ENCODE measurements at regions not wholly inside any gene's neighbourhood (a gene's known extent, or its start where the extent isn't known, plus 50 kb on each side); places are given as distances from the start of the nearest gene placed in this dataset.

DNA sequence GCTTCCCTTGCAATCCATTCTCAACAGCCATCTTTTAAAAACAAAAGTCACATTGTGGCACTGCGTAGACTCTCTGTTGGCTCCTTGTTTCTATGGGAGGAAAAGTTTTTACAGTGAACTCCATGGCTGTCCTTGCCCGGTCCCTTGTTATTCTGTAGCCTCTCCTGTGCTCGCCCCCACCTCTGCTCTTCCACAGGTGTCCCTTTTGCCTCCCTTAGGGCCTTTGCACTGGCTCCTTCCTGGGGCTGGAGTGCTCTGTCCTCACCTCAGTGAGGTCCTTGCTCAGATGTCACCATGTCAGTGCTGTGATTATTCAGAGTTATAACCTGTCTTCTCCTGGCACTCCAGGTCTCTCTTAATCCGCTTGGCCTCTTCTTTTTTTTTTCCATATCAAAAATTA is 308.8 kb downstream of the DOCK8 start:
- no peak for ATAC-seq
- Histone ChIP-seq H3K4me3 (replicated peaks in 1 of 3; ENCODE audit: insufficient read depth in 1 of 3, low read depth in 2 of 3, low read length in 3 of 3) (no peak overlapping the region), H4K20me1 (ENCODE audit: insufficient read depth, low read length) (no peaks in the 10 kb centered on the region), H3K36me3 (replicated peaks in 1 of 2; ENCODE audit: control insufficient read depth in 1 of 2, insufficient read depth in 2 of 2, low read length in 2 of 2) (no peaks in the 10 kb centered on the region), H3K27ac (ENCODE audit: extremely low read length, insufficient read depth, low read length) (no peak overlapping the region), H3K27me3 (ENCODE audit: control insufficient read depth in 1 of 2, insufficient read depth in 2 of 2, low read length in 2 of 2) (no peaks in the 10 kb centered on the region), H3K9me3 (ENCODE audit: low read length) (no peaks in the 10 kb centered on the region), H3K79me2 (ENCODE audit: insufficient read depth, low read length) (no peaks in the 10 kb centered on the region), H3K4me1 (ENCODE audit: insufficient read depth, low read length) (peaks cover 7% of the 10 kb centered on the region), H3K9ac (ENCODE audit: insufficient read depth, low read depth, low read length) (no peak overlapping the region), H2AFZ (ENCODE audit: low read length) (no peak overlapping the region), H3K4me2 (ENCODE audit: low read depth, low read length) (no peak overlapping the region)
- FAIRE-seq: no peak
- POLR2A ChIA-PET: no interaction called here
- CTCF ChIA-PET (ENCODE audit: low intra/inter-chr PET ratio, low total read pairs): no interaction called here
- no TSS peak for BruUV-seq (replicated peaks)
- TF ChIP-seq SIX1 (CRISPR knock-in tag; IDR thresholded peaks at IDR 0.05; ENCODE audit: borderline replicate concordance): no peak
- TF ChIP-seq ZNF282 (IDR thresholded peaks at IDR 0.05; ENCODE audit: partially characterized antibody): no peak
- no peak for TF ChIP-seq CBX1 (IDR thresholded peaks at IDR 0.05; ENCODE audit: low read depth)
- TF ChIP-seq KDM5A (IDR thresholded peaks at IDR 0.05; ENCODE audit: borderline replicate concordance, low read length): no peak
- no peak for TF ChIP-seq ZFP1 (CRISPR knock-in tag; IDR thresholded peaks at IDR 0.05)
- TF ChIP-seq TOPORS (CRISPR knock-in tag; IDR thresholded peaks at IDR 0.05): no peak
- DNase-seq (ENCODE audit: low spot score): no peak
- intact Hi-C loops (cut with micrococcal nuclease; ENCODE audit: unreplicated experiment) (no loop called here), in situ Hi-C loops (cut with HindIII; ENCODE audit: extremely low pct_ligation_motif_present, low pct_unique_long_range_greater_than_20kb) (no loop called here)
- 72% methylated on average over 4 of the region's 4 CpGs for WGBS (ENCODE audit: low lambda C conversion rate)

DNA sequence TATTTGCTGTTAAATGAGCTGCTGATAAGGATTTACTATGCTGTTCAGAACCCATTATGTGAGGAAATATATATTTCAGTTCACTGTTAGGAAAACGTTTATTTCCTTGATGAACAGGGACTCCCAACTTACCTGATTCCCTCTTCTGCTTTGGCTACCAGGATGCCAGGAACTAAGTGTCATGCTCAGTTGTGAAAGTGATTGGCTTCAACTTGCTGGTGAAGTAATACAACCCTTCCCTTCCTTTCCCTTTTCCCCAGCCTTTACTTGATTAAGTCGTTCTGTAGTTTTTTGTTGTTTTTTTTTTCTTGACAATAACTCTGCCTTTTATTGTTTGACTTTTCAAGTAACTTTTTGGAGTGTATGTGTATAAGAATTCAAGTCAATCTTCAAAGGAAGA is 309.3 kb downstream of the DOCK8 start:
- ChIA-PET POLR2A (no interaction called here), CTCF (ENCODE audit: low intra/inter-chr PET ratio, low total read pairs) (no interaction called here)
- H3K4me3 ChIP-seq (replicated peaks in 1 of 3; ENCODE audit: insufficient read depth in 1 of 3, low read depth in 2 of 3, low read length in 3 of 3): no peak overlapping the region
- 6% methylated on average over 2 of the region's 2 CpGs for WGBS (ENCODE audit: low lambda C conversion rate)
- no peaks in the 10 kb centered on the region for H3K9me3 ChIP-seq (ENCODE audit: low read length)
- H3K9ac ChIP-seq (ENCODE audit: insufficient read depth, low read depth, low read length): no peak overlapping the region
- H3K4me1 ChIP-seq (ENCODE audit: insufficient read depth, low read length): peaks cover under 1% of the 10 kb centered on the region; the same call in 1 of the 2 replicates
- ATAC-seq: no peak
- intact Hi-C loops (cut with micrococcal nuclease; ENCODE audit: unreplicated experiment) (no loop called here), in situ Hi-C loops (cut with HindIII; ENCODE audit: extremely low pct_ligation_motif_present, low pct_unique_long_range_greater_than_20kb) (no loop called here)
- no peaks in the 10 kb centered on the region for H4K20me1 ChIP-seq (ENCODE audit: insufficient read depth, low read length)
- FAIRE-seq: no peak
- no peaks in the 10 kb centered on the region for H3K36me3 ChIP-seq (replicated peaks in 1 of 2; ENCODE audit: control insufficient read depth in 1 of 2, insufficient read depth in 2 of 2, low read length in 2 of 2)
- no peak overlapping the region for H3K27ac ChIP-seq (ENCODE audit: extremely low read length, insufficient read depth, low read length)
- no peak overlapping the region for H3K4me2 ChIP-seq (ENCODE audit: low read depth, low read length)
- no peak overlapping the region for H2AFZ ChIP-seq (ENCODE audit: low read length)
- no TSS peak for BruUV-seq (replicated peaks)
- no peak for DNase-seq (ENCODE audit: low spot score)
- H3K79me2 ChIP-seq (ENCODE audit: insufficient read depth, low read length): no peaks in the 10 kb centered on the region
- H3K27me3 ChIP-seq (ENCODE audit: control insufficient read depth in 1 of 2, insufficient read depth in 2 of 2, low read length in 2 of 2): no peaks in the 10 kb centered on the region
- TF ChIP-seq ZKSCAN8 (CRISPR knock-in tag; IDR thresholded peaks at IDR 0.05; ENCODE audit: borderline replicate concordance) (no peak), ZNF556 (CRISPR knock-in tag; IDR thresholded peaks at IDR 0.05; ENCODE audit: borderline replicate concordance) (no peak), HIVEP1 (CRISPR knock-in tag; IDR thresholded peaks at IDR 0.05) (no peak), FOXA3 (CRISPR knock-in tag; IDR thresholded peaks at IDR 0.05) (no peak), GFI1 (CRISPR knock-in tag; IDR thresholded peaks at IDR 0.05; ENCODE audit: borderline replicate concordance) (no peak), SALL2 (CRISPR knock-in tag; IDR thresholded peaks at IDR 0.05) (no peak)
- TF ChIP-seq, protein P1, sequence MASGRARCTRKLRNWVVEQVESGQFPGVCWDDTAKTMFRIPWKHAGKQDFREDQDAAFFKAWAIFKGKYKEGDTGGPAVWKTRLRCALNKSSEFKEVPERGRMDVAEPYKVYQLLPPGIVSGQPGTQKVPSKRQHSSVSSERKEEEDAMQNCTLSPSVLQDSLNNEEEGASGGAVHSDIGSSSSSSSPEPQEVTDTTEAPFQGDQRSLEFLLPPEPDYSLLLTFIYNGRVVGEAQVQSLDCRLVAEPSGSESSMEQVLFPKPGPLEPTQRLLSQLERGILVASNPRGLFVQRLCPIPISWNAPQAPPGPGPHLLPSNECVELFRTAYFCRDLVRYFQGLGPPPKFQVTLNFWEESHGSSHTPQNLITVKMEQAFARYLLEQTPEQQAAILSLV (CRISPR knock-in tag; IDR thresholded peaks at IDR 0.05; ENCODE audit: borderline replicate concordance): no peak
- TF ChIP-seq, protein P2, sequence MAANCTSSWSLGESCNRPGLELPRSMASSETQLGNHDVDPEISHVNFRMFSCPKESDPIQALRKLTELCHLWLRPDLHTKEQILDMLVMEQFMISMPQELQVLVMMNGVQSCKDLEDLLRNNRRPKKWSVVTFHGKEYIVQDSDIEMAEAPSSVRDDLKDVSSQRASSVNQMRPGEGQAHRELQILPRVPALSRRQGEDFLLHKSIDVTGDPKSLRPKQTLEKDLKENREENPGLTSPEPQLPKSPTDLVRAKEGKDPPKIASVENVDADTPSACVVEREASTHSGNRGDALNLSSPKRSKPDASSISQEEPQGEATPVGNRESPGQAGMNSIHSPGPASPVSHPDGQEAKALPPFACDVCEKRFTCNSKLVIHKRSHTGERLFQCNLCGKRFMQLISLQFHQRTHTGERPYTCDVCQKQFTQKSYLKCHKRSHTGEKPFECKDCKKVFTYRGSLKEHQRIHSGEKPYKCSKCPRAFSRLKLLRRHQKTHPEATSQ (CRISPR knock-in tag; IDR thresholded peaks at IDR 0.05; ENCODE audit: borderline replicate concordance): no peak
- TF ChIP-seq, protein P3, sequence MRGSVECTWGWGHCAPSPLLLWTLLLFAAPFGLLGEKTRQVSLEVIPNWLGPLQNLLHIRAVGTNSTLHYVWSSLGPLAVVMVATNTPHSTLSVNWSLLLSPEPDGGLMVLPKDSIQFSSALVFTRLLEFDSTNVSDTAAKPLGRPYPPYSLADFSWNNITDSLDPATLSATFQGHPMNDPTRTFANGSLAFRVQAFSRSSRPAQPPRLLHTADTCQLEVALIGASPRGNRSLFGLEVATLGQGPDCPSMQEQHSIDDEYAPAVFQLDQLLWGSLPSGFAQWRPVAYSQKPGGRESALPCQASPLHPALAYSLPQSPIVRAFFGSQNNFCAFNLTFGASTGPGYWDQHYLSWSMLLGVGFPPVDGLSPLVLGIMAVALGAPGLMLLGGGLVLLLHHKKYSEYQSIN (CRISPR knock-in tag; IDR thresholded peaks at IDR 0.05; ENCODE audit: borderline replicate concordance): no peak
- TF ChIP-seq, protein P4, sequence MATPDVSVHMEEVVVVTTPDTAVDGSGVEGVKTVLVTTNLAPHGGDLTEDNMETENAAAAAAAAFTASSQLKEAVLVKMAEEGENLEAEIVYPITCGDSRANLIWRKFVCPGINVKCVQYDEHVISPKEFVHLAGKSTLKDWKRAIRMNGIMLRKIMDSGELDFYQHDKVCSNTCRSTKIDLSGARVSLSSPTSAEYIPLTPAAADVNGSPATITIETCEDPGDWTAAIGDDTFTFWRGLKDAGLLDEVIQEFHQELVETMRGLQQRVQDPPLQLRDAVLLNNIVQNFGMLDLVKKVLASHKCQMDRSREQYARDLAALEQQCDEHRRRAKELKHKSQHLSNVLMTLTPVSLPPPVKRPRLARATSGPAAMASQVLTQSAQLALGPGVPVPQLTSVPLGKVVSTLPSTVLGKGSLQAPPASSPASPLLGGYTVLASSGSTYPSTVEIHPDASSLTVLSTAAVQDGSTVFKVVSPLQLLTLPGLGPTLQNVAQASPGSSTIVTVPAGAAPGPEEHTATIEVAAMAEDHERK (CRISPR knock-in tag; IDR thresholded peaks at IDR 0.05; ENCODE audit: low read depth): no peak

Data from HepG2 (cell line).